PC-3 (cell line): ENCODE measurements at regions not wholly inside any gene's neighbourhood (a gene's known extent, or its start where the extent isn't known, plus 50 kb on each side); places are given as distances from the start of the nearest gene placed in this dataset.

Experiments
- EZH2 ChIP-seq: fragments of 300-600 bp; sonication (generic); IDR thresholded peaks from one replicate; pipeline ENCODE4 v1.6.1; 2017; ENCODE audit warnings: antibody characterized with exemption, mild to moderate bottlenecking, low read length; ENCODE audit not compliant: unreplicated experiment
- EZH2phosphoT487 ChIP-seq: fragments of 300-600 bp; sonication (generic); IDR thresholded peaks from 2 replicates; pipeline ENCODE4 v1.6.1; 2018; ENCODE audit warnings: mild to moderate bottlenecking, antibody characterized with exemption, low read length, borderline replicate concordance
- TF ChIP-seq, protein P1 (sequence below): fragments of 300-600 bp; sonication (generic); conservative IDR thresholded peaks from 2 replicates; pipeline ENCODE4 v1.5.1; 2017; ENCODE audit warnings: antibody characterized with exemption, low read depth, mild to moderate bottlenecking, low read length

- TF ChIP-seq, protein P1, sequence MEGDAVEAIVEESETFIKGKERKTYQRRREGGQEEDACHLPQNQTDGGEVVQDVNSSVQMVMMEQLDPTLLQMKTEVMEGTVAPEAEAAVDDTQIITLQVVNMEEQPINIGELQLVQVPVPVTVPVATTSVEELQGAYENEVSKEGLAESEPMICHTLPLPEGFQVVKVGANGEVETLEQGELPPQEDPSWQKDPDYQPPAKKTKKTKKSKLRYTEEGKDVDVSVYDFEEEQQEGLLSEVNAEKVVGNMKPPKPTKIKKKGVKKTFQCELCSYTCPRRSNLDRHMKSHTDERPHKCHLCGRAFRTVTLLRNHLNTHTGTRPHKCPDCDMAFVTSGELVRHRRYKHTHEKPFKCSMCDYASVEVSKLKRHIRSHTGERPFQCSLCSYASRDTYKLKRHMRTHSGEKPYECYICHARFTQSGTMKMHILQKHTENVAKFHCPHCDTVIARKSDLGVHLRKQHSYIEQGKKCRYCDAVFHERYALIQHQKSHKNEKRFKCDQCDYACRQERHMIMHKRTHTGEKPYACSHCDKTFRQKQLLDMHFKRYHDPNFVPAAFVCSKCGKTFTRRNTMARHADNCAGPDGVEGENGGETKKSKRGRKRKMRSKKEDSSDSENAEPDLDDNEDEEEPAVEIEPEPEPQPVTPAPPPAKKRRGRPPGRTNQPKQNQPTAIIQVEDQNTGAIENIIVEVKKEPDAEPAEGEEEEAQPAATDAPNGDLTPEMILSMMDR: no peak
- TF ChIP-seq EZH2 (no peak), EZH2phosphoT487 (no peak)
Measured at GRCh38 chr2:216916956-216917650, 57.2 kb upstream of the TNP1 start.
